HepG2 (cell line): ENCODE measurements at regions not wholly inside any gene's neighbourhood (a gene's known extent, or its start where the extent isn't known, plus 50 kb on each side); places are given as distances from the start of the nearest gene placed in this dataset.

Experiments
- ATAC-seq: fragments of 200-7000 bp; cut with Tn5 transposase; 3 replicates; pipeline ENCODE4 v1.9.1; 2020; ENCODE audit warnings: mild to moderate bottlenecking, moderate library complexity
- BruUV-seq: library from RNA; stranded (reverse); fragments of 400-500 nt; replicated peaks from 2 replicates; lab custom pipeline; 2021; lab: Mats Ljungman, UMichigan
- CTCF ChIA-PET: fragments of 300-600 bp; formaldehyde crosslinking; extraction: SDS; loops from one replicate; lab custom pipeline; 2021; ENCODE audit warnings: low total read pairs, inconsistent platforms, low intra/inter-chr PET ratio; lab: Yijun Ruan, JAX
- POLR2A ChIA-PET: fragments of 350-600 bp; sonication (Branson Sonifier 250); formaldehyde crosslinking; loops from one replicate; lab custom pipeline; 2020; ENCODE audit warnings: antibody characterized with exemption, inconsistent platforms; lab: Yijun Ruan, JAX
- DNase-seq: peaks from one replicate; pipeline ENCODE4 v3.0.0-alpha.2; 2015; ENCODE audit warnings: low spot score
- FAIRE-seq: peaks from 3 replicates; lab custom pipeline; 2011; peaks lifted over from hg19 to GRCh38; lab: Jason Lieb, UNC
- H2AFZ ChIP-seq: one replicate; pipeline ENCODE4 v1.6.1; 2011; ENCODE audit warnings: low read length, inconsistent platforms
- H3K27ac ChIP-seq: fragments of 300-600 bp; 3 replicates; pipeline ENCODE4 v1.8.0; 2011; ENCODE audit warnings: mixed run types, mild to moderate bottlenecking, mixed read lengths, low read length, inconsistent platforms; ENCODE audit not compliant: insufficient read depth; ENCODE audit errors: extremely low read length
- H3K27me3 ChIP-seq, 2 experiments: fragments of 200-600 bp in 1 of 2; 2 replicates in 1 of 2; 3 replicates in 1 of 2; pipeline versions ENCODE4 v1.6.0 to v1.8.0; 2011; ENCODE audit warnings: low read length in 2 of 2, mild to moderate bottlenecking in 2 of 2, moderate library complexity in 2 of 2, inconsistent platforms in 1 of 2; ENCODE audit not compliant: insufficient read depth in 2 of 2, control insufficient read depth in 1 of 2
- H3K36me3 ChIP-seq, 2 experiments: fragments of 200-600 bp in 1 of 2; replicated peaks in 1 of 2; 2 replicates in 1 of 2; 3 replicates in 1 of 2; pipeline versions ENCODE4 v1.5.1 to v1.8.0; 2011; ENCODE audit warnings: low read length in 2 of 2, inconsistent platforms in 1 of 2; ENCODE audit not compliant: insufficient read depth in 2 of 2, control insufficient read depth in 1 of 2
- H3K4me1 ChIP-seq: 2 replicates; pipeline ENCODE4 v1.5.1; 2012; ENCODE audit warnings: low read length, inconsistent platforms; ENCODE audit not compliant: insufficient read depth
- H3K4me2 ChIP-seq: 2 replicates; pipeline ENCODE4 v1.6.0; 2011; ENCODE audit warnings: low read depth, low read length, inconsistent platforms
- H3K4me3 ChIP-seq, 3 experiments: fragments of 200-600 bp in 1 of 3; sonication (generic), shearing (Covaris generic) in 1 of 3; replicated peaks in 1 of 3; 2 replicates each; pipeline ENCODE4 v1.5.1; 2011 to 2016; ENCODE audit warnings: low read length in 3 of 3, inconsistent platforms in 2 of 3, low read depth in 2 of 3, mild to moderate bottlenecking in 2 of 3, control low read depth in 1 of 3, mixed read lengths in 1 of 3; ENCODE audit not compliant: insufficient read depth in 1 of 3
- H3K79me2 ChIP-seq: one replicate; pipeline ENCODE4 v1.6.1; 2011; ENCODE audit warnings: low read length, inconsistent platforms; ENCODE audit not compliant: insufficient read depth
- H3K9ac ChIP-seq: 2 replicates; pipeline ENCODE4 v1.6.0; 2011; ENCODE audit warnings: mild to moderate bottlenecking, low read depth, low read length, inconsistent platforms; ENCODE audit not compliant: insufficient read depth
- H3K9me3 ChIP-seq: 2 replicates; pipeline ENCODE4 v1.5.1; 2012; ENCODE audit warnings: mild to moderate bottlenecking, low read length
- H4K20me1 ChIP-seq: 2 replicates; pipeline ENCODE4 v1.6.0; 2011; ENCODE audit warnings: inconsistent platforms, mild to moderate bottlenecking, low read length, moderate library complexity; ENCODE audit not compliant: insufficient read depth
- GZF1 ChIP-seq: sonication (generic); formaldehyde crosslinking; IDR thresholded peaks from 2 replicates; pipeline ENCODE4 v1.5.1; 2020; ENCODE audit warnings: mild to moderate bottlenecking, missing genetic modification reagents
- HNRNPL ChIP-seq: fragments of 200-400 bp; formaldehyde crosslinking; IDR thresholded peaks from 2 replicates; pipeline ENCODE4 v1.6.1; 2017; ENCODE audit warnings: mild to moderate bottlenecking, low read depth, low read length
- SAFB2 ChIP-seq: sonication (generic); formaldehyde crosslinking; IDR thresholded peaks from 2 replicates; pipeline ENCODE4 v1.5.1; 2020; ENCODE audit warnings: missing genetic modification reagents, low read depth, mild to moderate bottlenecking, borderline replicate concordance
- SYNCRIP ChIP-seq: fragments of 200-400 bp; formaldehyde crosslinking; IDR thresholded peaks from 2 replicates; pipeline ENCODE4 v1.6.1; 2018; ENCODE audit warnings: mild to moderate bottlenecking, low read depth, low read length; ENCODE audit not compliant: insufficient read depth
- ZNF446 ChIP-seq: sonication (generic); formaldehyde crosslinking; IDR thresholded peaks from 2 replicates; pipeline ENCODE4 v1.5.0; 2020; ENCODE audit warnings: mild to moderate bottlenecking, missing genetic modification reagents
- ZNF878 ChIP-seq: sonication (generic); formaldehyde crosslinking; IDR thresholded peaks from 2 replicates; pipeline ENCODE4 v1.8.1; 2023; ENCODE audit warnings: mild to moderate bottlenecking, missing genetic modification reagents, moderate library complexity
- ZSCAN12 ChIP-seq: sonication (generic); formaldehyde crosslinking; IDR thresholded peaks from 2 replicates; pipeline ENCODE4 v1.9.0; 2021; ENCODE audit warnings: mild to moderate bottlenecking, missing genetic modification reagents
- WGBS: methylation state at CpG from one replicate; pipeline ENCODE4 v1.1.6; 2017; ENCODE audit warnings: low lambda C conversion rate; 5-methylcytosine and 5-hydroxymethylcytosine counted together
- in situ Hi-C: cut with HindIII; loops from 2 replicates; pipeline ENCODE4 v1.10.0; 2017; ENCODE audit warnings: low pct_unique_long_range_greater_than_20kb; ENCODE audit not compliant: extremely low pct_ligation_motif_present
- intact Hi-C: fragments of 100-400 bp; cut with micrococcal nuclease; formaldehyde crosslinking; loops from one replicate; pipeline ENCODE4 v1.10.0; 2022; ENCODE audit not compliant: unreplicated experiment
- TF ChIP-seq, protein P1 (sequence below): sonication (generic); formaldehyde crosslinking; IDR thresholded peaks from 2 replicates; pipeline ENCODE4 v1.4.0; 2020; ENCODE audit warnings: missing genetic modification reagents, mild to moderate bottlenecking, borderline replicate concordance
- TF ChIP-seq, protein P2 (sequence below): IDR thresholded peaks from 2 replicates; pipeline ENCODE4 v1.6.1; 2016
- TF ChIP-seq, protein P3 (sequence below): sonication (generic); formaldehyde crosslinking; IDR thresholded peaks from 2 replicates; pipeline ENCODE4 v1.5.0; 2020; ENCODE audit warnings: missing genetic modification reagents
- TF ChIP-seq, protein P4 (sequence below): sonication (generic); formaldehyde crosslinking; IDR thresholded peaks from 2 replicates; pipeline ENCODE4 v1.4.0; 2020; ENCODE audit warnings: missing genetic modification reagents, mild to moderate bottlenecking, borderline replicate concordance

DNA sequence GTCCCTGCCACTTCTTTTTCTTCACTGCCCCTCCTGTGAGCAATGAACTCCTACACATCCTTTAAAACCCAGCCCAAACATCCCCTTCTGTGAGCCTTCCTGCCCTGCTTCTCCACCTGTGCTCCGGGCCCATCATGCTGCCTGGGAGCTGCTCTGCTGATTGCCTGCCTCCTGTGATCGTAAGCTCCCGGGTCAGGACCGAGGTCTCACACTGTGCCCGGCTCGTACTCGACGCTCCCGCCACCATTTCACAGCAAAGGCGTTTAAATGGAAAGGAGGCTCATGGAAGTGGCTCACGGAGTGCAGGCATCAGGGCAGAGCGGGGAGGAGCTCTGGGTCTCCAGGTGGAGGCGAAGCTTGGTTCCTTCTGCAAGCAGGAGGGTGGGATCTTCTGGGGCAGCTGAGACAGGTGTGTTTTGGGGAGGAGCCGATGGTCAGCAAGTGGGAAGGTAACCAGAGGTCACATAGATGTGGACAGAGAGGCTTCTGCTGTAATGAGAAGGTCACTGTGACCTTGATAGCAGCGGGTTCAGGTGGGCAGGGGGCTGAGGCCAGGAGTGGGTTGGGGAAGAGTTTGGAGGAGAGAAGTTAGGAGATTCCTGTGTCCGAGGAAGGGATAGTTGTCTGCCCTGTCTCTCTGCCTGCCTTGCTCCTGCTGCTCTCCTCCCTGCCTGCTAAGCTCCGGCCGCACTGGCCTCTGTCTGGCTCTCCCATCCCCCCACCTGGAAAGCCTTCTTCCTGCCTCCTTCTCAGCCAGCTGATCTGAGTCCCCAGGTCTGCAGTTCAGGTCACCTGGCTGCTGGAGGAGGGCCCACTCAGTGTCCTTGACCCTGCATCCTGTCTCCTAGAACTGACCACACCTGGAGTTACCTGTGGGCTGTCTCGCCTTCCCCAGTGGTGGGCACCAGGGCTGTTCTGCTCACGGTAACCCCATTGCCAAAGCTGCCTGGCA lies 52.7 kb upstream of the FRMD1 start:
- intact Hi-C loops: loop anchor here (2.0 kb wide), 1 partner anchor 223 kb away; no protein-coding TSS in a partner anchor
- no peak for FAIRE-seq
- POLR2A ChIA-PET: no interaction called here

More for the DNA sequence above, 52.7 kb upstream of the FRMD1 start:
- Histone ChIP-seq H3K27ac (no peak overlapping the region), H2AFZ (no peak overlapping the region), H3K27me3 (peaks cover 7 to 63% of the 10 kb centered on the region in 2 experiments; a peak in 4 of 5 replicates), H3K4me1 (no peaks in the 10 kb centered on the region), H3K36me3 (no peaks in the 10 kb centered on the region), H3K79me2 (no peaks in the 10 kb centered on the region), H3K9ac (no peak overlapping the region), H3K4me3 (no peak overlapping the region), H3K4me2 (no peak overlapping the region), H3K9me3 (no peaks in the 10 kb centered on the region), H4K20me1 (no peaks in the 10 kb centered on the region)
- 55% methylated on average over 20 of the region's 20 CpGs for WGBS
- no TSS peak for BruUV-seq
- CTCF ChIA-PET: no interaction called here
- TF ChIP-seq SYNCRIP: no peak
- no peak for TF ChIP-seq SAFB2 (CRISPR knock-in tag)
- TF ChIP-seq, protein P1, sequence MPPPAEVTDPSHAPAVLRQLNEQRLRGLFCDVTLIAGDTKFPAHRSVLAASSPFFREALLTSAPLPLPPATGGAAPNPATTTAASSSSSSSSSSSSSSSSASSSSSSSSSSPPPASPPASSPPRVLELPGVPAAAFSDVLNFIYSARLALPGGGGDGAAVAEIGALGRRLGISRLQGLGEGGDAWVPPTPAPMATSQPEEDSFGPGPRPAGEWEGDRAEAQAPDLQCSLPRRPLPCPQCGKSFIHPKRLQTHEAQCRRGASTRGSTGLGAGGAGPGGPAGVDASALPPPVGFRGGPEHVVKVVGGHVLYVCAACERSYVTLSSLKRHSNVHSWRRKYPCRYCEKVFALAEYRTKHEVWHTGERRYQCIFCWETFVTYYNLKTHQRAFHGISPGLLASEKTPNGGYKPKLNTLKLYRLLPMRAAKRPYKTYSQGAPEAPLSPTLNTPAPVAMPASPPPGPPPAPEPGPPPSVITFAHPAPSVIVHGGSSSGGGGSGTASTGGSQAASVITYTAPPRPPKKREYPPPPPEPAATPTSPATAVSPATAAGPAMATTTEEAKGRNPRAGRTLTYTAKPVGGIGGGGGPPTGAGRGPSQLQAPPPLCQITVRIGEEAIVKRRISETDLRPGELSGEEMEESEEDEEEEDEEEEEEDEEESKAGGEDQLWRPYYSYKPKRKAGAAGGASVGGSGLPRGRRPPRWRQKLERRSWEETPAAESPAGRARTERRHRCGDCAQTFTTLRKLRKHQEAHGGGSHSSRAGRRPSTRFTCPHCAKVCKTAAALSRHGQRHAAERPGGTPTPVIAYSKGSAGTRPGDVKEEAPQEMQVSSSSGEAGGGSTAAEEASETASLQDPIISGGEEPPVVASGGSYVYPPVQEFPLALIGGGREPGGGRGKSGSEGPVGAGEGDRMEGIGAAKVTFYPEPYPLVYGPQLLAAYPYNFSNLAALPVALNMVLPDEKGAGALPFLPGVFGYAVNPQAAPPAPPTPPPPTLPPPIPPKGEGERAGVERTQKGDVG (CRISPR knock-in tag): no peak
- TF ChIP-seq, protein P2, sequence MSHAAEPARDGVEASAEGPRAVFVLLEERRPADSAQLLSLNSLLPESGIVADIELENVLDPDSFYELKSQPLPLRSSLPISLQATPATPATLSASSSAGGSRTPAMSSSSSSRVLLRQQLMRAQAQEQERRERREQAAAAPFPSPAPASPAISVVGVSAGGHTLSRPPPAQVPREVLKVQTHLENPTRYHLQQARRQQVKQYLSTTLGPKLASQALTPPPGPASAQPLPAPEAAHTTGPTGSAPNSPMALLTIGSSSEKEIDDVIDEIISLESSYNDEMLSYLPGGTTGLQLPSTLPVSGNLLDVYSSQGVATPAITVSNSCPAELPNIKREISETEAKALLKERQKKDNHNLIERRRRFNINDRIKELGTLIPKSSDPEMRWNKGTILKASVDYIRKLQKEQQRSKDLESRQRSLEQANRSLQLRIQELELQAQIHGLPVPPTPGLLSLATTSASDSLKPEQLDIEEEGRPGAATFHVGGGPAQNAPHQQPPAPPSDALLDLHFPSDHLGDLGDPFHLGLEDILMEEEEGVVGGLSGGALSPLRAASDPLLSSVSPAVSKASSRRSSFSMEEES (CRISPR knock-in tag): no peak
- TF ChIP-seq ZNF446: no peak
- TF ChIP-seq, protein P3, sequence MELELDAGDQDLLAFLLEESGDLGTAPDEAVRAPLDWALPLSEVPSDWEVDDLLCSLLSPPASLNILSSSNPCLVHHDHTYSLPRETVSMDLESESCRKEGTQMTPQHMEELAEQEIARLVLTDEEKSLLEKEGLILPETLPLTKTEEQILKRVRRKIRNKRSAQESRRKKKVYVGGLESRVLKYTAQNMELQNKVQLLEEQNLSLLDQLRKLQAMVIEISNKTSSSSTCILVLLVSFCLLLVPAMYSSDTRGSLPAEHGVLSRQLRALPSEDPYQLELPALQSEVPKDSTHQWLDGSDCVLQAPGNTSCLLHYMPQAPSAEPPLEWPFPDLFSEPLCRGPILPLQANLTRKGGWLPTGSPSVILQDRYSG (CRISPR knock-in tag): no peak
- TF ChIP-seq GZF1 (CRISPR knock-in tag): no peak
- TF ChIP-seq ZSCAN12 (CRISPR knock-in tag): no peak
- no peak for TF ChIP-seq HNRNPL
- no peak for TF ChIP-seq ZNF878 (CRISPR knock-in tag)
- TF ChIP-seq, protein P4, sequence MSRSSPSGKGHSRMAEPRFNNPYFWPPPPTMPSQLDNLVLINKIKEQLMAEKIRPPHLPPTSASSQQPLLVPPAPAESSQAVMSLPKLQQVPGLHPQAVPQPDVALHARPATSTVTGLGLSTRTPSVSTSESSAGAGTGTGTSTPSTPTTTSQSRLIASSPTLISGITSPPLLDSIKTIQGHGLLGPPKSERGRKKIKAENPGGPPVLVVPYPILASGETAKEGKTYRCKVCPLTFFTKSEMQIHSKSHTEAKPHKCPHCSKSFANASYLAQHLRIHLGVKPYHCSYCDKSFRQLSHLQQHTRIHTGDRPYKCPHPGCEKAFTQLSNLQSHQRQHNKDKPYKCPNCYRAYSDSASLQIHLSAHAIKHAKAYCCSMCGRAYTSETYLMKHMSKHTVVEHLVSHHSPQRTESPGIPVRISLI (CRISPR knock-in tag): no peak
- no peak for ATAC-seq
- no peak for DNase-seq
- in situ Hi-C loops: loop anchor here (10.0 kb wide), 1 partner anchor 77 kb away; no protein-coding TSS in a partner anchor
